Stimulated activated CD4-positive, alpha-beta T cell treated with anti-CD3 and anti-CD28 coated beads, Interleukin-1b, Interleukin-23, amount 100 ng/mL, for 4 hours (primary cell): ENCODE measurements at regions not wholly inside any gene's neighbourhood (a gene's known extent, or its start where the extent isn't known, plus 50 kb on each side); places are given as distances from the start of the nearest gene placed in this dataset.
"Not testable (repeated sequence)": the region's sequence is repeated elsewhere in the genome, so short reads cannot be mapped to it uniquely, and the experiment has no call there.

Experiments used
- DNase-seq, 2 donors: peaks; one replicate each; pipeline ENCODE4 v3.0.0-alpha.2; 2020; ENCODE audit warnings: low read depth in 2 of 2

DNA sequence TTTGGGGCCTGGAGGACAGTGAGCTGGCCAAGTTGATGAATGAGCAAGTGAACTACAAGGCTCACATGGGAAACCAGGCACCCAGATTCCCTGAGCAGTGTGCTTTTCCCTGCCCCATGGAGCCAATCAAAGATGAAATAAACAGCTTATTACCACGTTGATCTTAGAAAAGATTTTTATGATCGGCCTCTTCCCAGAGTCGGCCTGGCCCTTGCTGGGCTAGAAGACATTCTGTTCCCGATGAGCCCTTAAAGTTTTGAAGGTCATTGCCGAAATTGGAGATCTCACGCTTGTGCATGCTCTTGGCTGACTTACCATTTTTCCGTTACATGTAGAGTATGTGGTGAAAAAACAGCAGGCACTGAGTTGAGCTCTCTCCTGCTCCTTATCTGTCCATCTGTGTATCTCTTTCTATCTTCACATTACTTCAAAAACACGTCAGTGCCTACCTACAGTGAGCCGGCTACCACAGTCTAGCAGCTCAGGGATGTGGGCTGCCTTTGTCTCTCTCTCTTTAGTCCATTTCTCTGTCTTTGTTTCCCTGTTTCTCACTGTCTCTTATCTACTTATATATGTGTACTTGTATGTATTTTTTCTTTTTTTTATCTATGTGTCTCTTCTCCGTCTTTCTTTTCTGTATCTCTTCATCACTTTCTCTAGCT lies 248.8 kb upstream of the USP24 start:
- no peak for DNase-seq

DNA sequence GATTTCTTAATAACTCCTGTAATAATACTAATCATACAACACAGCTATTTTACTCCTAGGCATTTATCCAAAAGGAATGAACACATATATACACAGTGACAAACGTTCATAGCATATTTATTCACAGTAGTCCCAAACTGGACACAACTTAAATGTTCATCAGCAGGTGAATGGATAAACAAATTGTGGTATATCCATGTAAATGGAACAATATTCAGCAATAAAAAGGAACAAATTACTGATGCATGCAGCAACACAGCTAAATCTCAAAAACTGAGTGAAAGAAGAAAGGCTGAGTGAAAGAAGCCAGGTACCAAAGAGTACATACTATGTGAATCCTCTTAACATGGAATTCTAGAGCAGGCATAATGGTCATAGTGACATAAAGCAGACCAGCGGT lies 242.7 kb upstream of the USP24 start:
- DNase-seq, result no peak

DNA sequence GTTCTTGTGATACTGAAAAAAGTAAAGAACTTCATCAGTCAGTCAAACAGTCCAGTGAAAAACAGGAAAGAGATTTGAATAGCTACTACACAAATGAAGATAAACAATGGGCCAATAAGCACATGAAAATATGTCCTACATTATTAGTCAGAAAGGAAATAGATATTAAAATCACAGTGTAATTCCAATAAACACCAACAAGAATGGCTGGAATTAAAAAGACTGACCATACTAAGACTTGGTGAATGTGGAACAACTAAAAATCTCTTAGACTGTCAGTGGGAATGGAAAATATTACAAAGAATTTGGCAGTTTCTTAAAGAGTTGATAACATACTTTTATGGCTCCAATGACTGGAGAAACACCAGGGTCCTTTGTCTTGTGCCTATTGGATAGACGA lies 241.8 kb upstream of the USP24 start:
- DNase-seq, result no peak

DNA sequence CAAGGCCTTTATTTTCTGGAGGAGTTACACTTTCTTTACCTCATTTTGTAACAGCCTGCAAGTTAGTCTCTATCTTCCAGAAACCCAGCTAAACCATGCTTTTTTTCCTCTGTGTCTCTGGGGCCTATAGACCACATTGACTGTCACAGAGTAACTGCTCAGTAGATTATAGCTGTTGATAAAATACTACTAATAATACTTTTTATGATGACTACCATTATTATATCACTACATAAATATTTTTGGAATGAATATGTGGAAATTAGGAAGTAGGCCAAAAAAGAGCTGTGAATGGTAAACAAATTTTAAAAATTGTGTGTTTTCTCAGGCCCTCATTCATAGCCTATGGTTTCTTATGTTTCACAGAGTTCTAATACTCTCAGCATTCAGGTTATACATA lies 233.1 kb upstream of the USP24 start:
- DNase-seq, result no peak

DNA sequence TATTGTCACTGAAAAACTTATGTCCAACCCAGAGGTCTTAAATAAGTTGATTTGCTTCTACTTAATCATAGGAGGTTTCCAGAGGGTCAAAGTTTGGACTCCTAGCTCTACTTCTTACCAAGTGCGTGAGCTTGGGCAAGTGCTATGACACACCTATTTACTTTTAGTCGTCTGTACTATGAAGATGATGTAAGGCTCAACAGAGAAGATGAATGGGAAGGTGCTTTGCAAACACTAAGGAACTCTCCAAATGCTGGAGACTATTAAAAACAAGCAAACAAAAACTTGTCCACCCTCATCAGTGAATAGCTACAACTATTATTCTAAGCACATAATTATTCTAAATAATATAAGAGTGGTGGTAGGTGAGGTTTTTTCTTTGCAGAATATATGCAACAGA lies 232.3 kb upstream of the USP24 start:
- DNase-seq, result no peak

DNA sequence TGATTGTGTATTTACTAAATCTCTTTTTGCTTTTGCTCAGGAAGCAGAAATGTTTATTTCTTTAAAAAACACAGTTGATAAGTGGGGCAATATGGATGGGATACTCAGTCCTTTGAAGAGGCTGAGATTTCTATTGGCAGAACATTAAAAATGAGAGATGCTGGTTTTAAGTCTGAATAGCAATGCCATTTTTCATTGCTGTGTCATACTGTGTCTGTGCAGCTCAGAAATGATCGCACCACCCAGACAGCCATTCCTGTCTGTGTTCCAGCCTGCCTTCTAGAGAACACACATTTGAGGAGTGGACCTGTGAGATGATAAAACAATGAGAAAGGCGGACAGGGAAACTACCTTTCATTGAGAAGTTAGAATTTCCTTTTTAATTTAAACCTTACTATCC lies 231.2 kb upstream of the USP24 start:
- no peak for DNase-seq

DNA sequence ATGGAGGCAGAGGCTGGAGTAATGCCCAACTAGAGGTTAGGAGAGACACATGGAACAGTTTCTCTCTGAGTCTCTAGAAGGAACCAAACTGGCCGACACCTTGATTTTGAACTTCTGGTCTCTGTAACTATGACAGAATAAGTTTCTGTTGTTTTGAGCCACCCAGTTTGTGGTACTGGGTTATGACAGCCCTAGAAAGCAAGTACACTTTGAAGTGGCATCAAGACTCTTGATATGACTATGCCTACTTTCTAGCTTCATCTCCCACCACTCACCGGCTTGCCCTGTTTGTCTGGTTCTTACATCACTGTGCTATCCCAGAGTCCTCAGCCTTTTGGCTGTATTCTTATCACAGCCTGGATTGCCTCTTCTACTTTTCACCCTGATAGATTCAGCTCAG lies 230.3 kb upstream of the USP24 start:
- DNase-seq, result no peak

DNA sequence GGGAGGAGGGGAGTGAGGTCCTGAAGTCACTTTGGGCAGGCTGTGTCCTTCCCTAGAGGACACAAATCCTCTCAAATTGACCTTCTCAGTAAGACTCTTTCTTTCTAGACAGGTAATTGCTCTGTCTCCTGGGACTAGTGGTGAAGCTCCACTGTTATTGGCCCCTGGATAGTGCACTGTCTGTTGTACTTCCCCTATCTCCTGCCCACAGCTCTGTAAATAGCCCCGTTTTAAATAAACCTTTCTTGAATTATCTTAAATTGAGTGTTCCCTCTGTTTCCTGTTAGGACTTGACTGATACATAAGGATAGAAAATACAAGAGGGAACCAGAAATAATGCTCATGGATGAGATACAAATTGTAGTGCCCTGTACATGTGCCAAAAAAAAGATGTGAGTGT lies 229.5 kb upstream of the USP24 start:
- DNase-seq, result no peak

DNA sequence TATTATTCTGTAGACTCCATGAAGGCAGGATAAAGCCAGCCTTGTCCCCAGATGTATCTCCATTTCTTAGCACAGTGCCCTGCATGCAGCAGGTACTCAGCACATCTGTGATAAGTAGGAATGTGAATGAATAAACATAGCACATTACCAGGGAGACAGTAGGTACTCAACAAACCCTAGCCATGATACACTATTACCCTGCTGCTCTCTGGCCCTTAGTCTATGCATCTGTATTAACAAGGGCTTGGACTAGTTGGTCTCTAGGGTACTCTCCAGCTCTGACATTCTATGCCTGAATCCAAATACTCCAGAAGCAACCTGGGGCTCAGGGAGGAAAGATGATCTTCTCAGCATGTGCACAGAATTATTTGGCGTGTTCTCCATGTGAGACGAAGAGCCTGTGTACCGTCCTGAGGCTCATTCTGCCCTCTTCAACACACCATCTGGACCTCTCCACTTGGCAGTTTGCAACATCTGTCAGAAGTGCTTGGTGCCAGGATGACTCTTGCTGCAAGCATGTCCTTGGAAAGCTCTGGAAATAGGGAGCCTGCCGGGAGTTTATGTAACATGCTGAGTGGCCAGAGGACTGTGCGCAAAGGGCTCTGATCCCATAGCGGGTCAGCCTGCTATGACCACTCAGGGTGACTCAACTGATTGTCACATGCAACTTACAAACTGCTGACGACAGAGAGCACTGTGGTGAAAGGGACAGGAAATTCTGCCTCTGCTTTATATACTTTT lies 228.2 kb upstream of the USP24 start:
- no peak for DNase-seq

DNA sequence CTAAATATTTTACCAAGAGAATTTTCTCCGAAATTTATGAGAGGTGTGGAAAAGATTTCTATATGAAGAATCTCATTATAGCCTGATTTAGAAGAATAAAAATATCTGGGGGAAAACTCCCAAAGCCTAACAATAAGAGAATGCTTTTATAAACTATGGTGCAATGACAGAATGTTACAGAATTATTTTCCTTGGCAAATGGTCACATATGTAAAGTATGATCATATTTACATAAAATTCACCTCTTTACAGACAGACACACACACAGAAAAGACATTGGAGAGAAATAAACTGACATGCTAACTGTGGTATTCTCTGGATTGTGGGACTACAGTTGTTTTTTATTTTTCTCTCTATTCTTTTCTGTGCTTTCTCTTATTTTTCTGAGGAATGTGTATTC lies 226.3 kb upstream of the USP24 start:
- DNase-seq, result no peak

DNA sequence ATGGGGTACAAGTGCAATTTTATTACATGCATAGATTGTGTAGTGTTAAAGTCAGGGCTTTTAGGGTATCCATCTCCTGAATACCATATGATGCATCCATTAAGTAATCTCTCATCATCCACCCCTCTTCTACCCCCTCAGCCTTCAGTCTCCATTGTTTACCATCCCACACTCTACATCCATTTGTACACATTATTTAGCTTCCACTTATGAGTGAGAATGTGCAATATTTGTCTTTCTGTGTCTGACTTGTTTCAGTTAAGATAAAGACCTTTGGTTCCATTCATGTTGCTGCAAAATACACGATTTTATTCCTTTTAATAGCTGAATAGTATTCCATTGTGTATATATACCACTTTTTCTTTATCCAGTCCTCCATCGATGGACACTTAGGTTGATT lies 222.5 kb upstream of the USP24 start:
- DNase-seq, result no peak

DNA sequence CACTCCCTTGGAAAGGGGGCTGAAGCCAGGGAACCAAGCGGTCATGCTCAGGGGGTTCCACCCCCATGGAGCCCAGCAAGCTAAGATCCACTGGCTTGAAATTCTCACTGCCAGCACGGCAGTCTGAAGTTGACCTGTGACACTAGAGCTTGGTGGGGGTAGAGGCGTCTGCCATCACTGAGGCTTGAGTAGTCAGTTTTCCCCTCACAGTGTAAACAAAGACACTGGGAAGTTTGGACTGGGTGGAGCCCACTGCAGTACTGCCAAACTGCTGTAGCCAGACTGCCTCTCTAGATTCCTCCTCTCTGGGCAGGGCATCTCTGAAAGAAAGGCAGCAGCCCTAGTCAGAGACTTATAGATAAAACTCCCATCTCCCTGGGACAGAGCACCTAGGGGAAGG lies 215.6 kb upstream of the USP24 start:
- DNase-seq, result not testable (repeated sequence)

DNA sequence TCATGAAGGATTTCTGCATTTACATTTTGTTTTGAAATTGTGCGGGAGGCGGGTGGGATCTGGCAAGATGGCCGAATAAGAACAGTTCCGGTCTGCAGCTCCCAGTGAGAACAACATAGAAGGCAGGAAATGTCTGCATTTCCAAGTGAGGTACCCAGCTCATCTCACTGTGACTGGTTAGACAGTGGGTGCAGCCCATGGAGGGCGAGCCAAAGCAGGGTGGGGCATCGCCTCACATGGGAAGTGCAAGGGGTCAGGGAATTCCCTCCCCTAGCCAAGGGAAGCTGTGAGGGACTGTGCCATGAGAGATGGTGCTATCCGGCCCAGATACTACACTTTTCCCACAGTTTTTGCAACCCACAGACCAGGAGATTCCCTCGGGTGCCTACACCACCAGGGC lies 215.0 kb upstream of the USP24 start:
- not testable (repeated sequence) for DNase-seq

DNA sequence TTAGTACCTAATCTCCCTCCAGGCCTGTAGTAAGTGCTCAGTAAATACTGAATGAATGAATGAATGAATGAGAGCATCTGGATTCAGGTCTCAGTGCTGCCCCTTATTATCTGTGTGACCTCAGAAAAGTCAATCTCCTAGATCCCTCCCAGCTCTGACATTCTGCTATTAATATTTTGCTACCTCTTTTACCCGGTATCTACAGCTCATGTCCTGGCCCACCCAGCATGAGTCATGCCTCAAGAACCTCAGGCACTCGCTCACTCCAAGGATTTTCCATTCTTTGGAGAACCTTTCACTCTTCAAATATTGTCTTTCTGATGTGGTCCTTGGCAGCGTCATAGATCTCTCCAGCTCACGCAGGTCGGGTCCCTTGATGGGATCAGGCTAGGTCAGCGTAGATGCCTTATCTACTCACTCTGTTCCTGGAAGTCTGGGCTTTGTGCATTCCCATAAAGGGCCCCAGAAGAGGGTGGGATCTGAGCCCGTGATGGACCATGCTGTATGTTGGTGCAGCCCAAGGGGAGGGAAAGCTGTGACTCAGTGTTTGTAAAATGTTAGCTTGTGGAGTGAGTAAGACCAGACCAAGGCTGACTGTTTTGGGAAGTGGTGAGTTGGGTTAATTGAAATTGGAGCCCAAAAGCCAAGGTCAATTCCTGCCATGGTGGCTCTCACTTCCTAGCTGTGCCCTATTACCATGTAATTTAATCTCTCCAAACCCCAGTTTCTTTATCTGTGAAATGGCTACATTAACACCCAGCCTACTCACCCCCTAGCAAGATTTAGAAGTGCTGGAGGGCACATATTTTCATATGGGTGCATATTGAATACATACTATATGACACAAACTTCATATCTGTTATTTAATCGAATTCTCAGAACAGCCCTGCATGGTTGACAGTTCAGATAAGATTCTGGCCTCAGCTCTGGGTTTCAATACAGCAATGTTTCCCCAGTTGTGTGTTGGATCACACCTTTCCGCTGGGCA lies 214.1 kb upstream of the USP24 start:
- no peak for DNase-seq

DNA sequence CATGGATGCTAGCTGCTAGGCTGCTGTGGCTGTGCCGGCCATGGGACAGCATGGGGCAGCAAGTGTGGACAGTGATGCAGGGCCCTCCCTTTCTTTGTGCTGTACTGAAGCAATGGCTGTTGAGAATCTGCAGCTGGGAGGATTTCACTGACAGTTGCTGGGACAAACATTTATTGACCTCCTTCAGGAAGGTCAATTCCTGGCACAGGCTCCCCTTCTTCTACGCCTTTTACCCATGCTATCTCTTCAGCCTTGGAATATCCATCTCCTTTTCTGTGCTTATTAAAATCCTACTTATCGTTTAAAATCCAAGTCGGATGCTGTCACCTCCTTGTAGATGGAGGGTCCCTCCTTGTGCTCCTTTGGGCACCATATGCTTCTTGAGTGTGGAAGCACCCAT lies 213.1 kb upstream of the USP24 start:
- DNase-seq, result no peak

DNA sequence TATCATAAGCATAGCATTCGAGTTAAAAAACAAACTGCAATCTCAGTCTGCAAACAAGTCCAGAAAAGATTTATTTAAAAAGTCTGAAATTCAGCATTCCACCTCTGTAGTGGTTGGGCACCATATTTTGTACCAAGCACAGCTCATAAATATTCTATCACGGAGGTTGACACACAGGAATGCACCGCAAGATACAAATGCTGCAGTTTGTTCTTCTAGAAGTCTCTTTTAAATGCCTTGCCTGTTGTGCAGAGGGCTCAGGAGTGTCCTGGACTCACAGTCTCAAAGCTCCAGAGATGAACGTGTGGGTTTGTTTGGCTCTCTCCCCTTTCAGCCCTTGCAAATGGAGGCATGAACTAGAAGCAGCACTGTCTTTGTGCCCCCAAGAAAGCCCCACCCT lies 212.4 kb upstream of the USP24 start:
- no peak for DNase-seq

DNA sequence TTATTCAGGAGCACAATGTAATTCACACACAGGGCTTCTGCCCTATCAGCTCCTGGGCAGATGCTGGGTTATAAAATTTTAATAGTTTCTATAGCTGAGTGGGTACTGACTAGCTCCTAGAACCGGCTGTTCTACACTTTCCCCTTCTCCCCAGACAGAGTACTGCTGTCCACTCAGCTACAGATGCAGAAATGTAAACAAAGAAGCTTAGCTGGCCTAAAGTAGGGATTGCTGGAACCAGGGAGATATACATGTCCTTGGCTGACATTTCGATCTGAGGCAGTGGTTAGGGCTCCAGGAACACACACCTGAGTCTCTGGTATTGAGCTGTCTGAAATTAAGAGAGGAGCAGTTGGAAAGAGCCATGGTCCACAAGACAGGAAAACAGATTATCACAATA lies 211.5 kb upstream of the USP24 start:
- no peak for DNase-seq

DNA sequence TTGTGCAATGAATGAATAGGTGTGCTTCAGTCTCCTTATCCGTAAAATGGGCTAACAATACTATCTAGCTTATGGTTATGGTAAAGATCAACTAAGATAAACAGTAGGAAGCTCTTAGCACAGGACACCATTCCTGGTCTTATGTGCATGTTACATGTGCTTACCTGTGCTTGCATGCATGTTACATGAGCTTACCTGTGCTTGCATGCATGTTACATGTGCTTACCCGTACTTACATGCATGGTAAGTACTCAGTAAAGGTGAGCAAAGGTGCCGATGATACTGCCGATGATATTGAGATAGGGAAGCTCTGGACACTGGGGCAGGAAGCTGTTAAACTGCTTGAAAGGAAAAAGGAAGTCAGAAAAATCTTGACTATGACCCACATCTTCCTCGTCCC lies 211.0 kb upstream of the USP24 start:
- no peak for DNase-seq

DNA sequence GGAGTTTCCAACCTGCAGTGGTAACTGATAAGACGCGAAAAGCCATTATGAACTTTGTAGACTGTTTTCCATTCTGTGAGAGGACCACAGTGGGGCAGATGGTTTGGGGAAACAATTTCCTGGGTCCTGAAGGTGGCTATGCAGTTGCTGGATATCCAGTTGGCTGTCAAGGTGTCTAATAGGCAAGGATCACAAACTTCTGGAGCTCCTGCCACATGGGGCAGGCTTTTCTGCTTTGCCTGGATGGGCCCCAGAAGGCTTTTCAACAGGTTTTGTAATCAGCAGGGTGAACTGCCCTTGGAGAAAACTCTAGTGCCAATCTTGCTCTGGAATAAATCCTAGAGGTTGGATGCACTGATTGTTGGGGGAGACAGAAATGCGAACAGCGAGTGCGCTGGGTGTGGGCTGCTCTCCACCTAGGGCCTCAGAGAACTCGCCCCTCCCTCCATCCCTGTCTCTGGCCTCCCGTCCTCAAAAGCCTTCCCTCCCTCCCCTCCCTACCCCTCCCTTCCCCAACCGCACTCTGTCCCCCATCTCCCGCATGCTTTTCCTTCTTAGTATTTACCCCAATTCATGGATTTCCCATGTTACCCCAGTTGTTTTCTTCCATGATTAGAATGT lies 210.3 kb upstream of the USP24 start:
- DNase-seq, result no peak

DNA sequence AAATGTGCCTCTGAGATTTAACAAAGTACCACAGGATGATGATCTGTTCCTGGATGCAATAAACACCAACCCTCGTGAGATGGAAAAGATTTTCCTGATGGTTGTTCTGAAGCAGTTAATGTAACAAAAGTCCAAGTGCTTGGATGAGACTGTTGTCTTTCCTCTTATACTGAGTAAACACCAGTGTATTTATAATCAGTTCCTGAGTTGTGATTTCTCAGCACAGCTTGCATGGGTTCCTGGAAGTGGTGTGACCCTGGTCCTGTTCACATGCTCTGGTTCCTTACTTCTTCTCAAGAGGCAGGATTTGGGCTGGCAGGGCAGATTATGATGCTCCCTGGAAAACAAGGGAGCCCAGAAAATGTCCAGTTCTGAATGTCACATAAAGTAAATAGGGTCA lies 208.2 kb upstream of the USP24 start:
- DNase-seq, result no peak

DNA sequence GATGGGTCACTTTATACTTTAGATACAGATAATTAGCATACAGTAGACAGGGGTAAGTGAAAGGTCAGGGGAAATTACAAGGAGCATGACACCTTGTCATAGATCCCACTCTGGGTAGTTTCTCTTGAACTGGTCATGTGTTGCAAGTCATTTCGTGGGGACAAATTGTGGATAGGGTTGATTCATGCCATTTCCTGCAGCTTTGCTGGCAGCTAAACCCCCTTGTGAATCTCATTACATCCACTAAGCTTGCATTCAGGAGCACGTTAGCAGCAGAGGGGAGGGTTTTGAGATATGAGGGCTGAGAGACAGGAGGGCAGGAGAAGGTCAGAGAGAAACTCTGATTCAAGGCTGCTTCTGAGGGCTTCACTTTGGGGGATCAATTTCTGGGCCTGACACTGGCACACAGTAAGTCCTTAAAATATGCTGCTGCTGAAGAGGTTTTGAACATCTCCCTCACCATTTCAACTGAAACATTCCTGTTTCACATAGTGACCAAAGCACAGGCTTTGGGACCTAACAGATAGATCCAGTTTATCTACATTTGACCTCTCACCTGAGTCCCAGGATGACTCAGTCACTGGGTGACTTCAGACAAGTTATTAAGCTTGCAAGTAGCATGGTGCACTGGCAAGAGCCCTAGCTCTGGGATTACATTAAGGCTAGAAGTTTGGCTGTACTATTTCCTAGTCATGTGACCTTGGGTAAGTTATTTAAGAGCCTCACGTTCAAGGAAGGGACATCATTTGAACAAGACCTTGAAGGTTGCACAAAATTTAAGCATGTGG lies 206.0 kb upstream of the USP24 start:
- no peak for DNase-seq
